ENCODE measurements at regions not wholly inside any gene's neighbourhood (a gene's known extent, or its start where the extent isn't known, plus 50 kb on each side); places are given as distances from the start of the nearest gene placed in this dataset.

GRCh38 chr16:66315210-66315825 lies 51.2 kb upstream of the CDH5 start:
- DNase-seq (ENCODE audit: low read depth) = peak; percentile 28

- DNase-seq (ENCODE audit: low read depth) = no peak
Observed at GRCh38 chr16:66311306-66311705, 55.2 kb upstream of the CDH5 start.

DNA sequence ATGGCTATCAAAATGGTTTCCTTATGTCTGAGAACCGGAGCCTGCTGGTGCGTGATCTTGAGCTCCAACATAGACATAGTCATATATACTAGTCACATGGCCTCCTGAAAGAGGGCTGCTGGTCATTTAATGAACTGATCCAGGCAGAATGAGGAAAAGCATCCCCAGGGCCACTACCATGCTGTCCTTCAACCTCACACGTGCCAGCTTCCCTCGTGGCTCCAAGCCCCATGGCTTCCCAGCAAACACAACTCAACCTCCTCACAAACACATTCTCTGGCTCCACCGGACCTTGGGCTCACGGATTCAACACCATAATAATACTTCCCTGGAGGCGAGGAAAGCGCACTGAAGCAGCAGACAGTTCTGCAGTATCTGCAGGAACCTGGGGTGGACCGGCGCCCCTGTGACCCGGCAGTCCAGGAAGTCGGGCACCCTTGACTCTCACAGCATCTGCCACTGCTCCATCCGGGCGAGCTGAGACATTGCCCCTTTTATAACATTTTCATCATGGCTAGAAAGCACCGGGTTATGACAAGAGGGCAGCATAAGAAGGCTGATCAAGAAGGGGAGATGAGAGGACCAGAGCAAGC lies 57.2 kb upstream of the CDH5 start:
- DNase-seq (ENCODE audit: low read depth) = no peak

DNA sequence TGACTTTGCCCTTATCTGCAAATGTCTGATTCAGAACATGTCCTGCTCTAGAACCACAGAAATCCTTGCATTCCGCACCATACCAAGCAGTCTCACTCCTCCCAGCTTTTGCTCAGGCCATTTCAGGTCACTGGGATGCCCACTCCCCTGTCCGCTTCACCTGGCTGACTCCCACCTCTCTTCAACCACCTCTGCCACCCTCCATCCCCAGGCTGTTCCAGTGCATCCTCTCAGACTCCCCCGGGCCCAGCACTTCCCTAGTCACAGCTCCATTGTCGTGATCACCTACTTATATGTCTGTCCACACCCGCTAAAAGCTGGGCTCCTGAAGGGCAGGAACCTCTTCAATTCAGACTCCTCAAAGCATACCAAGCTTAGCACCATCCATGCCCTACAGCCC lies 58.4 kb upstream of the CDH5 start:
- DNase-seq (ENCODE audit: low read depth) = no peak

GRCh38 chr16:66306366-66307150 lies 59.9 kb upstream of the CDH5 start:
- DNase-seq (ENCODE audit: low read depth) = no peak

GRCh38 chr16:66304961-66305360 lies 61.5 kb upstream of the CDH5 start:
- no peak for DNase-seq (ENCODE audit: low read depth)

DNA sequence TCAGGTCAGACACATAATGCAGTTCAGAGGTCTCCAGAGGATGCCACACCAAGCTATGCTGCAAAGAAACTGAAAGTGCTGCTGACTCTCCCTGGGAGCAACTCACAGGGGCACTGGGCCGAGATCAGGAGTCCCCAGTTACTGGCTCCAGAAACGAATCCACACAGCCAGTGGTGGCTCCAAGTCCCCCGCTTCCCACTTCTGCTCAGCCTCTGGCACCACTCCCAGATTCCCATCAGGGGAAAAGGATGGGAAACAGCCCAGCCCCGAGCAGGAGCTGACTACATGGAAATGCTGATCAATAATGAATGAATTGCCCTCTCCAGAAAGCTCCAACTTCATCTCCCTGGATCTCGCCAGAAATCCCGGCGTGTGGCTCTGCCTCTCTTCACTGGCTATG lies 62.3 kb upstream of the CDH5 start:
- no peak for DNase-seq (ENCODE audit: low read depth)

DNA sequence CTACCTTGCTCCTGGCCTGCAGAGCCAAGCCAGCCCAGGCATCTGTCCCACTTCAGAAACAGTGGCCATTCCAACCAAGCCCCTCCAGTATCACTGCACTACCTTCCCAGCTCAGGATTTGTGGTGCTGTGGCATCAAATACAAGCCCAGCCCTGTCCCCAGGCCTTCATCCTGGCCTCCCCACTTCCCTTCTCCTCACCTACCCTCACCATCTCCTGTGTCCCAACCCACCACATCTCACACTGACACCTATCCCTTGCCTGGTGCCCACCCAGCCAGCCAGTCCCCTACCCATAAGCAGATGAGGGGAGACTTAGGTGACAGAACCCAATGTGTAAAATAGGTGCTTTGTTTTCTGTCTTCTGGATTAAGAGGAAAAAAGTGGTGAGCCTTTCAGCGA lies 66.0 kb upstream of the CDH5 start:
- no peak for DNase-seq (ENCODE audit: low read depth)

- DNase-seq (ENCODE audit: low read depth) = no peak
Observed at GRCh38 chr16:66300037-66300436, 66.5 kb upstream of the CDH5 start.

GRCh38 chr16:66299349-66299748 lies 67.1 kb upstream of the CDH5 start:
- no peak for DNase-seq (ENCODE audit: low read depth)

DNA sequence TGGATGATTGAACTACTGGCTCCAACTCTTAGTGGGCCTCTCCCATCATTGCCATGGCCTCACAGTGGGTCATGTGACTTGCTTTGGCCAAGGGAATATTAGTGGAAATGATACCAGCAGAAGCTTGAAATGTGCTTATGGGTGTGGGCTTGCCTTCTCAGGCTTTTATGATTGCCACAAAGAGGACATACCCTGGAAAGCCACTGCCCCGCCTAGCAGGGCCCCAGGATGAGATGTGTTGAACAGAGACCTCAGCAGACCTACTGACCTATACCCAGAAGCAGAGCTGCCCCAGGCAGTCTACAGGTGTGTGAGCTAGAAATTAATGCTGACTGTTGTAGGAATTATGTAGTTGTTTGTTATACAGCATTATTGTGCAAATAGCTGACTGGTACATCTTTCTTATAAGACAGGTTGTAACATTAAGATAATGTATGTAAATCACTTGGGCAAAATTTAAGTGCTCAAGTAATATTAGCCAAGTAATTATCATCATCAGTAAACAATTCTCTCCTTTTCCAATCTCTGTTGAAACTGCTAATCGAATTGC lies 67.8 kb upstream of the CDH5 start:
- DNase-seq (ENCODE audit: low read depth) = no peak

DNA sequence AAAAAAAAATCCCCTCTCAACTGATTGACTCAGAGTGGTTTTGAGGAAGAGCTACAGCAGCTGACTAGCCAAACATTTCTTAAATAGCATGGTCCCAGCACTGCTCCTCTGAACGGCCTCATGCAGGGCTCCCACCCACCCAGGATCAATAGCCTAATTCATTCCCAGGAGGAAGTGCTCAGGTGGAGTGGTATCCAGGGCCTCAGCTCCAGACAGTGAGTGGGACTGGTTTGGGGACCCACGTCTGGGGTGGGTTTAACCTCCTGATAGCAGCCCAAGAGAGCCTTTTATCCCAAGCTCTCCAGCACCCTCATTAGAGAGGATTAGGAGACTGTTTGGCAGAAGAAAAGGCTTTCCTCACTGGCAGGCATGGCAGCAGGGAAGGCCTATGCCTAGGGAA lies 68.5 kb upstream of the CDH5 start:
- no peak for DNase-seq (ENCODE audit: low read depth)

- DNase-seq (ENCODE audit: low read depth) = no peak
Observed at GRCh38 chr16:66296591-66296990, 69.9 kb upstream of the CDH5 start.

DNA sequence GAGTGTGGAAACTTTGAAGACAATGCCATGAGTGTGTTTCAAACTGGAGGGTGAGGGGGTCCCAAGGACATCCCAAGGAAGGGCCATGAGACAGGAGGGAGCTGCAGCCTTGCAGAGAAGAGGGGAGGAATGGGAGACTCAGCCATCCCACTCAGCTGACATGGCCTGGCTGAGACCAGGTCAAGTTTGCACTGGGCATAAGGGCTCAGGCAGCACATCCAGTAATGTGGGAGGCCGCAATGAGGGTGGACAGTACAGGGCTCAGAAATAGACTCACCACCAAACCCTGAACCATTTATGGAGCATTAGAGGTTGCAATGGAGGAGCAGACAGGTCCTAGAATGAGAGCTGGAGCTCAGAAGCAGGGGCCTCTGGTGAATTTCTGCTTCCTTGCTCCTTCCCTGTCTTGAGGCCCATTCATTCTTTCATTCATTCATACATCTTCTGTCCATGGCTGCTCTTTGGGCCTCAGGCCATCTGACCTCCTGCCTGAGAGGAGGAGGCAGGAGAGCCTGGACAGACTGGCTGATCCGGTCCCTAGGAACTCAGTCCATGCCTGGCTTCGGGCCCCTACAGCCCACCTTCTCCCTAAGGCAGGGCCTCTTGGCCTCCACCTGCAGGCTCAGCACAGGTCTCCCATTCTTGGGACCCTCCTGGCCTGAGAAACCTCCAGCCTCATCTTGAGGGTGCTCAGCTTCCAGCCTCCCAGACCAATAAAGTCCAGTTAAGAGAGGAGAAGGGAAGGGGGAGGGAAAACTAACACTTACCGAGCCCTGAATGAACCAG lies 70.5 kb upstream of the CDH5 start:
- no peak for DNase-seq (ENCODE audit: low read depth)

GRCh38 chr16:66295213-66295612 lies 71.3 kb upstream of the CDH5 start:
- DNase-seq (ENCODE audit: low read depth) = no peak

DNA sequence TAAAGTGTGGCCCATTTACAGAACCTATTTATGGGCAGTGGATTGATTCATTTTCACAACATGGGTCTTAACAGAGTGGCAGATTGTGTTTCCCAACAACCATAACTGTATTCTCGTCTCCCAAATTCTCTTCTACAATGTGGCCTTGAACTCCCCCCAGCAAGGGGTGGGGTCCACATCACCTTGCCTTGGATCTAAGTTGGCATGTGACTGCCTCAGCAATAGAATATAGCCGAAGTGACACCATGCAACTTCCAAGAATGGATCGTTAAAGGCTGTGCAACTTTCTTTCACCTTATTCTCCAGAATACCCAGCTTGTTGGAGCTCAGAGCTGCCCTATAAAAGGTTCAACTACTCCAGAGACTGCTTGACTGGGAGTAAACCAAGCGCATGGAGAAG lies 72.0 kb upstream of the CDH5 start:
- no peak for DNase-seq (ENCODE audit: low read depth)

- DNase-seq (ENCODE audit: low read depth) = no peak
Observed at GRCh38 chr16:66293932-66294331, 72.6 kb upstream of the CDH5 start.

DNA sequence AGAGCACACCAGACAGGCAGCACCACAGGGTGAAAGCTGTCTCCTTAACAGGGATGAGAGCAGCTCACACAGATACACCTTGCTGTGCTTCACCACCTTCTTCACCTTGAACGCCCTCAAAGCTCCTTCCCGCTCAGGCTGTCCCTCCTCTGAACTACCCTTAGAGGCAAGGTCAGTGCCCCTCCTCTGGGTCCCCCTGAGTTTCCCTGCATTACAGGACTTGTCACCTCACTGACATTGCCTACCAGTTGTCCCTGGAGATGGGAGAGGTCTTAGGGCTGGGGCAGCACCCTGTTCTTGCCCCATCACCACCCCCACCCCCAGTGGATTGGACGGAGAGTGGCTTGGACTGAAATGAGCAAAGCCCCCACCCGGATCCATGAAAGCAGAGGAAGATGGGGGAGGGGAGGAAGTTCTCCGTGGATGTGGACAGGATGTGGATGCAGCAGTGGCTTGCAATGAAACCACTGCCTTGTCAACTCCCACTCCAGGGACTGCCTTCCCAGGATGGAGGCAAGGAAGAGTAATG lies 73.2 kb upstream of the CDH5 start:
- DNase-seq (ENCODE audit: low read depth) = no peak

GRCh38 chr16:66292241-66292935 lies 74.1 kb upstream of the CDH5 start:
- no peak for DNase-seq (ENCODE audit: low read depth)

DNA sequence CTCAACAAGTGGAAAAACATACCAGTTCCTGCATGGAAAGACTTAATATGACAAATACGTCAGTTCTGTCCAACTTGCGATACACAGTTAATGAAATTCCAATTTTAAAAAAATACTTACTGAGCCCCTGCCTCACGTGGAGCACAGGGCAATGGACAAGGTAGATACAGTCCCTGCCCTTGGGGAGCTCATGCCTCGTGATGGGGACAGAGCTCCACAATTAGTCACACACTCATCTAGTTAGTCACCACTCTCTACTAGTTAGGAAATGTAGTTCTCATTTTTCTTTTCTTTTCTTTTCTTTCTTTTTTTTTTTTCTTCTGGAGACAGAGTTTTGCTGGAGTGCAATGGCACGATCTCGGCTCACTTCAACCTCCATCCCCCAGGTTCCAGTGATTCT lies 74.7 kb upstream of the CDH5 start:
- no peak for DNase-seq (ENCODE audit: low read depth)

DNA sequence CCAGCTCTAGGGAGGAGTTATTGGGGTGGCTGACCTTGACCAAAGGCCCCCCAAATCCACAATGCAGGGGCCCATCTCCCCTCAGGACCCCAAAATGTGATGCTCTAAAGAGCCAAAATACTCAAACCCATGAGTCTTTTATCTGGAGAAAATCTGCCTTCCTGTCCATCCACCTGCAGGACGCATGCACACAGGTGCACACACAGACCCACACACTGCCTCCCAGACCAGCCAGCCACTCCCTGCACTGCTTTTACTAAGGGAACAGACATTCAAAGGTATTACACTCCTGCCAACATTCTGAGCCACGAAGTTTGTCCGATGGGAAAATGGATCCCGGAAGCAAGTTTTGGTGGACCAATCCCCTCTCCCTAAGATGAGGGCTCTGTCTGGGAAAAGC lies 76.1 kb upstream of the CDH5 start:
- no peak for DNase-seq (ENCODE audit: low read depth)

DNA sequence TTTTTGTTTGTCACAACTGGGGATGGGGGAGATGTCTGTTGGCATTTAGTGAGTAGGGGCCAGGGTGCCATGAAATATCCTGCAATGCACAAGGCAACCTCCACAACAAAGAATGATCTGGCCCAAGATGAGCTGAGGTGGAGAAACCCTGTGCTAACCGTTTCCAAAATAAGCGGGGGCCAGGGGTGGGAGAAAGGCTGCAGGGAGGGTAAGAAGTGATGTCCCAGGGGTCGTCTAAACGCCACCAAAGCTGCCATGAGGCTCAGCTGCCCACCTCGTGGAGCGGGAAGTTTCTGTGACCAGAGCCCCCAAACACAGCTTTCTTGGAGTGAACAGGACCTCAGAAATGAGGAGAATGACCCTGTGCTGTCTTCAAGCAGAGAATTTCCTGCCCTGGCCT lies 76.5 kb upstream of the CDH5 start:
- DNase-seq (ENCODE audit: low read depth) = no peak

Data from stimulated activated CD4-positive, alpha-beta T cell treated with anti-CD3 and anti-CD28 coated beads, Interleukin-2, amount 100 ng/mL, for 4 hours (primary cell).